ENCODE measurements at regions not wholly inside any gene's neighbourhood (a gene's known extent, or its start where the extent isn't known, plus 50 kb on each side); places are given as distances from the start of the nearest gene placed in this dataset.
"Not testable (repeated sequence)": the region's sequence is repeated elsewhere in the genome, so short reads cannot be mapped to it uniquely, and the experiment has no call there.

DNA sequence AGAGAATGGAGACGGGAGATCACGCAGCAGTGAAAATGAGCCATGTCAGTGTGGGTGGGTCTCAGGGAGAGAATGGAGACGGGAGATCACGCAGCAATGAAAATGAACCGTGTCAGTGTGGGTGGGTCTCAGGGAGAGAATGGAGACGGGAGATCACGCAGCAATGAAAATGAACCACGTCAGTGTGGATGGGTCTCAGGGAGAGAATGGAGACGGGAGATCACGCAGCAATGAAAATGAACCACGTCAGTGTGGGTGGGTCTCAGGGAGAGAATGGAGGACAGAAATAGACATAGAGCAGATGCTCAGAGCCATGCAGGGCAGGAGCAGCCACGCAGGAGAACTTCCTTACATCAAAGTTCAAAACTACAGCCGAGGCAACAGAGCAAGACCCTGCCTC, 89.8 kb upstream of the LPCAT1 start:
- not testable (repeated sequence) for H3K27me3 ChIP-seq (ENCODE audit: control insufficient read depth, insufficient read depth, low read length)

DNA sequence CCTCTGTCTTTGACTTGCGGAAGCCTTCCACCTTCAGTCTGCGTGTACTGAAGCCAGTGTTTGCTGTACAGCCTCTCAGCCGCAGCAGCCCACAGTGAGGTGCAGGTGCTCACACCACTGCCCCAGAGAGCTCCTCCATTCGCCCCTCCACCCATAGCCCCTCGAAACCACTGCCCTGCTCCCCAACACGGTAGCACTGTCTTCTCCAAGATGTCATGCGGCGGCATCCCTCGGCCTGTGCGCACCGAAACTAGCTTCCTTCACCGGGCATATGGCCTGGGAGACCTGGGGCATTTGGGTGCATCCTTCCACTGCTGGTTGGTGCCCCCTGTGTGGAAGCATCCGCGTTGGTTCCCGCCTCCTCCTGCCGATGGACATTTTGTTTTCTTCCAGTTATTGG, 86.8 kb upstream of the LPCAT1 start:
- H3K4me1 ChIP-seq (ENCODE audit: control insufficient read depth, insufficient read depth, low read length); H3K27me3 ChIP-seq (ENCODE audit: control insufficient read depth, insufficient read depth, low read length): not testable (repeated sequence)

More for the DNA sequence above, 89.8 kb upstream of the LPCAT1 start:
- not testable (repeated sequence) for H3K4me1 ChIP-seq (ENCODE audit: control insufficient read depth, insufficient read depth, low read length); H3K4me3 ChIP-seq (ENCODE audit: low read length); H3K4me2 ChIP-seq (ENCODE audit: low read length); H3K36me3 ChIP-seq (ENCODE audit: insufficient read depth, low read length); H3K9ac ChIP-seq (ENCODE audit: low read depth, low read length); H3K9me3 ChIP-seq (replicated peaks; ENCODE audit: low read length)

DNA sequence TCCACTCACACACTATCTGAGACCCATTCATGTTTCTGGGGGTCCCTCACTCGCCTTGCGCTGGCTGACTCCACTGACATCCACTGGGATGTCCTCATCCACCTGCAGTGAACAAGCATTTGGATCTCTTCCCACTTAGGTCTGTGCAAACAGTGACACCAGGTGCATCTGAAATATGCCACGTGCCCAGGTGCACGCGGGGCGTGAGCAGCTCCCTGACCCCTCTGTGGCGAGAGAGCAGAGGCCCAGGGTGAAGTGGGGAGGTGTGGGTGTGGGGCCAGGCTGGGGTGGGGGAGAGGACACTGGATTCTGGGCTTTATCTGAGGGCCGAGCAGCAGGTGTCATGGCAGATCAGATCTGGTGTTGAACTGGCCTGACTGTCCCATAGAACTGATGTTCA, 85.4 kb upstream of the LPCAT1 start:
- H3K36me3 ChIP-seq (ENCODE audit: insufficient read depth, low read length); H3K4me2 ChIP-seq (ENCODE audit: low read length); H3K4me3 ChIP-seq (ENCODE audit: low read length); H3K9ac ChIP-seq (ENCODE audit: low read depth, low read length); H3K27me3 ChIP-seq (ENCODE audit: control insufficient read depth, insufficient read depth, low read length); H3K4me1 ChIP-seq (ENCODE audit: control insufficient read depth, insufficient read depth, low read length); H3K9me3 ChIP-seq (replicated peaks; ENCODE audit: low read length): not testable (repeated sequence)

More for the DNA sequence above, 86.8 kb upstream of the LPCAT1 start:
- not testable (repeated sequence) for H3K9ac ChIP-seq (ENCODE audit: low read depth, low read length); H3K4me3 ChIP-seq (ENCODE audit: low read length); H3K4me2 ChIP-seq (ENCODE audit: low read length); H3K36me3 ChIP-seq (ENCODE audit: insufficient read depth, low read length); H3K9me3 ChIP-seq (replicated peaks; ENCODE audit: low read length)

DNA sequence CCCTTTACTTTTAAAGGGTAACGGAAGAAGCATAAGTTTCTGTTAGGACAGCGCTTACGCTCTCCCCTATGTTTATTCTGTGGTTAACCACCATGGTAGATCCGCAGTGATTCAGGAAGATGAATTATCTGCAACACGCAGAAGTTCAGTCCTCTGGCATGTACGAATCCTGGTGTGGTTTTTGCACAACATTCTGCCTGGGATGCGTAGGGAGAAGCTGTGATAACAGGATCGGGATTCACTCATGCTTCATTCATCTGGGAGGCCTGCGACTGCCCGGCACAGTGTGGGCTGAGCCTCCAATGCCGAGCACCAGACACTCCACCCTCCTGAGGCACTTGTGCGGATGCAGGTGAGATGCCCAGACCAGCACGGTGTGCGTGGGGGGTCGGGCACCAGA, 84.6 kb upstream of the LPCAT1 start:
- not testable (repeated sequence) for H3K9ac ChIP-seq (ENCODE audit: low read depth, low read length); H3K4me3 ChIP-seq (ENCODE audit: low read length); H3K4me1 ChIP-seq (ENCODE audit: control insufficient read depth, insufficient read depth, low read length); H3K4me2 ChIP-seq (ENCODE audit: low read length); H3K9me3 ChIP-seq (replicated peaks; ENCODE audit: low read length); H3K36me3 ChIP-seq (ENCODE audit: insufficient read depth, low read length)
- H3K27me3 ChIP-seq (ENCODE audit: control insufficient read depth, insufficient read depth, low read length): peaks cover 11% of the 10 kb centered on the region

DNA sequence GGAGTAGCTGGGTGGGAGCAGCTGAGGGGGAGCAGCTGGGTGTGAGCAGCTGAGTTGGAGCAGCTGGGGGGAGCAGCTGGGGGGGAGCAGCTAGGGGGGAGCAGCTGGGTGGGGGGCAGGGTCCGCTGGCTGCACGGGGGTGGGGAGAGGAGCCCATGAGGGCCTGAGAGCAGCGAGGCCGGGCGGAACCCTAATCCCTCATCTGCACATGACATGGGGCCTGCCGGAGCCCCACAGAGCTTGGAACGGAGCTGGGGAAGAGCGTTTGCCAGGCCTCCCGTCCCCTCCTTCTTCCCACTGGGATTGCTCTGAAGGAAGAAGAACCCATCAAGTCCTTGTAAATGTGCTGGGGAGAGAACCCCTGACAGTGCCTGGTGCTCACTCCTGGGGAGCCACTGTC, 83.2 kb upstream of the LPCAT1 start:
- H3K9ac ChIP-seq (ENCODE audit: low read depth, low read length); H3K9me3 ChIP-seq (replicated peaks; ENCODE audit: low read length); H3K4me2 ChIP-seq (ENCODE audit: low read length); H3K4me1 ChIP-seq (ENCODE audit: control insufficient read depth, insufficient read depth, low read length); H3K4me3 ChIP-seq (ENCODE audit: low read length); H3K36me3 ChIP-seq (ENCODE audit: insufficient read depth, low read length): not testable (repeated sequence)
- H3K27me3 ChIP-seq (ENCODE audit: control insufficient read depth, insufficient read depth, low read length): peaks cover 11% of the 10 kb centered on the region

DNA sequence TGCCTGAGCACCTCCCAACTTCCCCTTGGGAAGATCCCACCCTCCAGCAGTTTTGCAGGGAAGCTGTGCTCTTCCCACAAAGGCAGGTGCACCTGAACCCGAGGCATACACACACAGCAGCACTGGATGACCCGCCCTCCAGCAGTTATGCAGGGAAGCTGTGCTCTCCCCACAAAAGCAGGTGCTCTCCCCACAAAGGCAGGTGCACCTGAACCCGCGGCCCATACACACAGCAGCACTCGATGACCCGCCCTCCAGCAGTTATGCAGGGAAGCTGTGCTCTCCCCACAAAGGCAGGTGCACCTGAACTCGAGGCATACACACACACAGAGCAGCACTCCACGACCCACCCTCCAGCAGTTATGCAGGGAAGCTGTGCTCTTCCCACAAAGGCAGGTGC, 80.2 kb upstream of the LPCAT1 start:
- H3K4me1 ChIP-seq (ENCODE audit: control insufficient read depth, insufficient read depth, low read length); H3K4me2 ChIP-seq (ENCODE audit: low read length); H3K4me3 ChIP-seq (ENCODE audit: low read length); H3K9ac ChIP-seq (ENCODE audit: low read depth, low read length); H3K36me3 ChIP-seq (ENCODE audit: insufficient read depth, low read length); H3K9me3 ChIP-seq (replicated peaks; ENCODE audit: low read length): not testable (repeated sequence)
- peaks cover 11% of the 10 kb centered on the region for H3K27me3 ChIP-seq (ENCODE audit: control insufficient read depth, insufficient read depth, low read length)

DNA sequence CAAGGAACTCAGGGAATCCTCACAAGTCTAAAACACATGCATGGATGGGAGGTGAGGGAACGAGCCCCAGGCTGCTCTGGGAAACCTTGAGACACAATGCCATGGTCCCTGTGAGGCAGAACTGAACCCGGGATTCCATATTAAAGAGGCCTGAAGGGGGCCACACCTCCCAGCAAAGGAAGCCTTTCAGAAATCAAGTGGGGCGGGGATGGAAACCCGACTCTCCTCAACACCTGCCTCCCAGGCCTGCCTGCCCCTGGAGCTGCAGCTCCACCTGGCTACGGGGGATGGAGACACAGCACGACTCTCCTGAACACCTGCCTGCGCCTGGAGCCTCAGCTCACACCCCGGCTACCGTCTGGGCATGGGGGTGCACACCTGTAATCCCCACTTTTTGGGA, 77.8 kb upstream of the LPCAT1 start:
- H3K27me3 ChIP-seq (ENCODE audit: control insufficient read depth, insufficient read depth, low read length); H3K9ac ChIP-seq (ENCODE audit: low read depth, low read length): not testable (repeated sequence)

DNA sequence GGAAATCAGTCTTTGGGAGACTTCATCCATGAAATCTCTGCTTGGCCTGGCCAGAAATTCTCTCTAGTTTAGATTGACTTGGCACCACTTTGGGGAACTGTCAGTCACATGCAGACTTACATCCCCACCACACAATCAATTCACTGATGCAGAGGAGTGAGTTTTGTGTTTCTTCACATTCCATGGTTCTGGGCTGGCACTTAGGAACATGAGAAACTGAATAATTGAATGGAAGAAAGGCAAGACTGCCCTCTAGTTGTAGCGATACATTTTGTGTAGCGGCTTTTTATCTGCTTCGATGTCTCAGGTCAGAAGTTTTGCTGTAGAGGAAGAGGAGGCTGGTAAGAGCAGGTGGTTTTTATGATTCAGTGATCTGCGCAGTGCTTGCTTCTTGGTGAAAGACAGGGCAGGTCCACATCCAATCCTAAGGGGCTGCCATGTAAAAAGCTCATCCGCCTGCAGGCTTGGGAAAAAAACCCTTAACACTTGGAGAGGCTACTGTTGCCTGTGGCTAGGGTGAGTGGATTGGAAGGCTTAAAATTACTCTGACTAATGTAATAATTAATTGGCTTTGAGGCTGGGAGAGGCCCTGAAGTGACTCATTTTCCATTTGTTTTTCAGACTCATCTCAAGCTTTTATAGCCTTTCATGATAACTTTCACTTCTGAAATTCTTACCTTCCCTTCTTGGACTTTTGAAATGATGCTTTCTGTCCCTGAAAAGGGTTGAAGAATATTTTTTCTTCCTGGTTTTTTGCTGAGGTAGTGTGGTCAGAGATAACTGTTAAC, 75.4 kb upstream of the LPCAT1 start:
- not testable (repeated sequence) for H3K4me3 ChIP-seq (ENCODE audit: low read length); H3K9me3 ChIP-seq (replicated peaks; ENCODE audit: low read length); H3K36me3 ChIP-seq (ENCODE audit: insufficient read depth, low read length); H3K4me1 ChIP-seq (ENCODE audit: control insufficient read depth, insufficient read depth, low read length); H3K27me3 ChIP-seq (ENCODE audit: control insufficient read depth, insufficient read depth, low read length); H3K9ac ChIP-seq (ENCODE audit: low read depth, low read length); H3K4me2 ChIP-seq (ENCODE audit: low read length)

More for the DNA sequence above, 77.8 kb upstream of the LPCAT1 start:
- H3K9me3 ChIP-seq (replicated peaks; ENCODE audit: low read length); H3K36me3 ChIP-seq (ENCODE audit: insufficient read depth, low read length); H3K4me3 ChIP-seq (ENCODE audit: low read length); H3K4me2 ChIP-seq (ENCODE audit: low read length); H3K4me1 ChIP-seq (ENCODE audit: control insufficient read depth, insufficient read depth, low read length): not testable (repeated sequence)

DNA sequence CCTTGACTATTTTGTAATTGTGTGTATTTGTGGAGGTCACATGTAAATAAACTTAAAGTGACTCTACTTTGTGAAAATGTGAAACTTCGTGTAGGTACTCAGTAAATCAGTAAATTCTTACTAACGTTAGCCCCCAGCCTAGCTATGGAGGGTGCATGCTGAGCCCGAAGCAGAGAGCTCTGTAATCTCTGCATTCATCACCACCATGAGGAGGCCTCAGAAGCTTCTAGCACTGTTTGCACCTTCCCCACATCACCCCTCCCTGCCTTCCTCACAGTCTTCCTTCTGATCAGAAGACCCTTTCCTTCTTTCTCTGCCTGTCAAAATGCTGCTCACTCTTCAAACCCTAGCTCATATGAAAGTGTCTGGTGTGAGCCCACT, 73.3 kb upstream of the LPCAT1 start:
- not testable (repeated sequence) for H3K36me3 ChIP-seq (ENCODE audit: insufficient read depth, low read length); H3K9me3 ChIP-seq (replicated peaks; ENCODE audit: low read length); H3K27me3 ChIP-seq (ENCODE audit: control insufficient read depth, insufficient read depth, low read length); H3K9ac ChIP-seq (ENCODE audit: low read depth, low read length); H3K4me1 ChIP-seq (ENCODE audit: control insufficient read depth, insufficient read depth, low read length)
- H3K4me3 ChIP-seq (ENCODE audit: low read length): peak overlapping the region; percentile 58
- peak overlapping the region; percentile 49 for H3K4me2 ChIP-seq (ENCODE audit: low read length)

DNA sequence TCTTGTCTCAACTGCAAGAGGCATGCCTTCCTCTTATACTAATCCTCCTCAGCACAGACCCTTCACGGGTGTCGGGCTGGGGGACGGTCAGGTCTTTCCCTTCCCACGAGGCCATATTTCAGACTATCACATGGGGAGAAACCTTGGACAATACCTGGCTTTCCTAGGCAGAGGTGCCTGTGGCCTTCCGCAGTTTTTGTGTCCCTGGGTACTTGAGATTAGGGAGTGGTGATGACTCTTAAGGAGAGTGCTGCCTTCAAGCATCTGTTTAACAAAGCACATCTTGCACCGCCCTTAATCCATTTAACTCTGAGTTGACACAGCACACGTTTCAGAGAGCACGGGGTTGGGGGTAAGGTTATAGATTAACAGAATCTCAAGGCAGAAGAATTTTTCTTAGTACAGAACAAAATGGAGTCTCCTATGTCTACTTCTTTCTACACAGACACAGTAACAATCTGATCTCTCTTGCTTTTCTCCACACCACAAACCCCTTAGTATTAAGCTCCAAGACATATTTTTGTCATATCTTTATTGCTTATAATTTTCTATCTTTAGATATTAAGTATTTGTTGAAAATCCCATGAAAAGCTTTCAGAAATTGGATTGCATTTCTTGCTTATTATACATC, 72.8 kb upstream of the LPCAT1 start:
- not testable (repeated sequence) for H3K36me3 ChIP-seq (ENCODE audit: insufficient read depth, low read length); H3K9ac ChIP-seq (ENCODE audit: low read depth, low read length); H3K27me3 ChIP-seq (ENCODE audit: control insufficient read depth, insufficient read depth, low read length); H3K9me3 ChIP-seq (replicated peaks; ENCODE audit: low read length); H3K4me1 ChIP-seq (ENCODE audit: control insufficient read depth, insufficient read depth, low read length); H3K4me3 ChIP-seq (ENCODE audit: low read length); H3K4me2 ChIP-seq (ENCODE audit: low read length)

DNA sequence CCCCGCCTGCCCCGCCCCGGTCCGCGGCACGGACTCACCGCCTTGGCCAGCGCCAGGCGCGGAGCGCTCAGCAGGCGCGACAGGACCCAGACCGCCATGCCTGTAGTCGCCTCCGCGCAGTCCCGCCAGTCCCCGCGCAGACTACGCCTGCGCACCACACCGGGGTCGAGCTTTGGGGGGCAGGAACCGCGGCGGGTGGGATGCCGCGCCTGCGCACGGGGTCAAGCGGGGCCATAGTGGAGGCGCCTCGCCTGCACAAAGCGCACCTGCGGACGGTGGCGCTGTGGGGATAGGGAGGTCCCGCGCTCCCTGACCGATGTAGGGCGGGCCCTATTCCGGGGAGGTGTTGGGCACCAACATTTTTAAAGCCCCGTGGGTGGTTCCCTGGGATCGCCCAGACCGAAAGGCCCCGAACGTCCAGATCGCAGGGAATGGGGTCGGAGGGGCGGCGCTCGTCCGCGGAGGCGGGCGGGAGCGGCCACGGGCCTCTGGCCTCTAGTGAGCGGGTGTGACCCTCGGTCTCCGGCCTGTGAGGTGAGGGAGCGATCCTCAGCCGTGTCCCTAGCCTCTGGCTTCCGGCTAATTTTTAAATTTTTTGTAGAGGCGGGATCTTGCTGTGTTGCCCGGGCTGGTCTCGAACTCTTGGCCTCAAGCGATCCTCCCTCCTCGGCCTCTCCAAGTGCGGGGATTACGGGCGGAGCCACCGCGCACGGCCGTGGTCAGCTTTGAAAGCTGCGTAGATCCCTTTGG, 70.8 kb upstream of the LPCAT1 start:
- Histone ChIP-seq H3K4me1 (ENCODE audit: control insufficient read depth, insufficient read depth, low read length) (no peaks in the 10 kb centered on the region), H3K4me3 (ENCODE audit: low read length) (peak overlapping the region; percentile 73), H3K4me2 (ENCODE audit: low read length) (peak overlapping the region; percentile 95), H3K27me3 (ENCODE audit: control insufficient read depth, insufficient read depth, low read length) (no peaks in the 10 kb centered on the region), H3K9ac (ENCODE audit: low read depth, low read length) (peak overlapping the region; percentile 60), H3K36me3 (ENCODE audit: insufficient read depth, low read length) (no peaks in the 10 kb centered on the region), H3K9me3 (replicated peaks; ENCODE audit: low read length) (no peaks in the 10 kb centered on the region)
